K562 (cell line): ENCODE measurements at regions not wholly inside any gene's neighbourhood (a gene's known extent, or its start where the extent isn't known, plus 50 kb on each side); places are given as distances from the start of the nearest gene placed in this dataset.

Experiments used
- ATAC-seq: fragments of 200-7000 bp; cut with Tn5 transposase; 3 replicates; pipeline ENCODE4 v1.9.1; 2020; ENCODE audit warnings: moderate library complexity
- BruUV-seq: library from RNA; stranded (reverse); fragments of 400-500 nt; replicated peaks from 2 replicates; lab custom pipeline; 2021; lab: Mats Ljungman, UMichigan
- CTCF ChIA-PET: fragments of 300-600 bp; formaldehyde crosslinking; extraction: SDS; loops from one replicate; lab custom pipeline; 2021; ENCODE audit warnings: low intra/inter-chr PET ratio; lab: Yijun Ruan, JAX
- POLR2A ChIA-PET: fragments of 300-600, 350-650 bp; sonication (Branson Sonifier 250); formaldehyde crosslinking; extraction: SDS; loops from one replicate; lab custom pipeline; 2021; ENCODE audit warnings: antibody characterized with exemption, inconsistent platforms; lab: Yijun Ruan, JAX
- DNase-seq, 4 experiments: peaks; one replicate each; pipeline versions ENCODE4 v3.0.0 to v3.0.0-alpha.2; 2011 to 2018; ENCODE audit warnings: low spot score in 3 of 4, mixed read lengths in 3 of 4; ENCODE audit errors: extremely low read depth in 1 of 4
- FAIRE-seq: peaks from 2 replicates; lab custom pipeline; 2011; peaks lifted over from hg19 to GRCh38; lab: Jason Lieb, UNC
- H2AFZ ChIP-seq: 2 replicates; pipeline ENCODE4 v1.6.0; 2011; ENCODE audit warnings: low read depth, low read length, control low read depth, inconsistent platforms
- H3K27ac ChIP-seq: fragments of 200-600 bp; 3 replicates; pipeline ENCODE4 v1.8.0; 2011; ENCODE audit warnings: low read depth, mild to moderate bottlenecking, control low read depth, inconsistent platforms, low read length, moderate library complexity, mixed read lengths; ENCODE audit errors: extremely low read depth
- H3K27me3 ChIP-seq, 2 experiments: fragments of 300-600 bp in 1 of 2; 2 replicates in 1 of 2; 3 replicates in 1 of 2; pipeline versions ENCODE4 v1.6.0 to v1.8.0; 2011; ENCODE audit warnings: inconsistent platforms in 2 of 2, low read length in 2 of 2, mild to moderate bottlenecking in 1 of 2, mixed read lengths in 1 of 2, moderate library complexity in 1 of 2; ENCODE audit not compliant: control insufficient read depth in 2 of 2, insufficient read depth in 2 of 2
- H3K36me3 ChIP-seq: fragments of 300-600 bp; 3 replicates; pipeline ENCODE4 v1.8.0; 2011; ENCODE audit warnings: mild to moderate bottlenecking, low read length, inconsistent platforms; ENCODE audit not compliant: control insufficient read depth, insufficient read depth
- H3K4me1 ChIP-seq, 2 experiments: fragments of 200-600 bp in 1 of 2; replicated peaks in 1 of 2; 2 replicates in 1 of 2; 3 replicates in 1 of 2; pipeline versions ENCODE4 v1.5.1 to v1.8.0; 2011; ENCODE audit warnings: inconsistent platforms in 2 of 2, low read length in 2 of 2, mild to moderate bottlenecking in 1 of 2, mixed read lengths in 1 of 2, moderate library complexity in 1 of 2; ENCODE audit not compliant: control insufficient read depth in 2 of 2, insufficient read depth in 2 of 2
- H3K4me2 ChIP-seq: 2 replicates; pipeline ENCODE4 v1.6.1; 2011; ENCODE audit warnings: low read length, control low read depth, inconsistent platforms, mixed read lengths; ENCODE audit not compliant: insufficient read depth
- H3K4me3 ChIP-seq: fragments of 200-600 bp; sonication (generic), shearing (Covaris generic); 2 replicates; pipeline ENCODE4 v1.5.1; 2016; ENCODE audit warnings: control low read depth, inconsistent platforms
- H3K79me2 ChIP-seq: fragments of 200-600 bp; 3 replicates; pipeline ENCODE4 v1.8.0; 2011; ENCODE audit warnings: low read length, inconsistent platforms; ENCODE audit not compliant: control insufficient read depth, insufficient read depth
- H3K9ac ChIP-seq, 2 experiments: 2 replicates each; pipeline versions ENCODE4 v1.6.0 to v1.6.1; 2011; ENCODE audit warnings: low read depth in 2 of 2, low read length in 2 of 2, control low read depth in 1 of 2, inconsistent platforms in 1 of 2, mild to moderate bottlenecking in 1 of 2, mixed read lengths in 1 of 2; ENCODE audit not compliant: insufficient read depth in 1 of 2
- H3K9me1 ChIP-seq: one replicate; pipeline ENCODE4 v1.6.0; 2011; ENCODE audit warnings: inconsistent platforms, mild to moderate bottlenecking, low read length, moderate library complexity; ENCODE audit not compliant: control insufficient read depth, insufficient read depth
- H3K9me3 ChIP-seq: replicated peaks from 2 replicates; pipeline ENCODE4 v1.5.1; 2011; ENCODE audit warnings: low read depth, low read length, inconsistent platforms; ENCODE audit not compliant: control insufficient read depth, insufficient read depth
- H4K20me1 ChIP-seq: replicated peaks from 2 replicates; pipeline ENCODE4 v1.6.1; 2011; ENCODE audit warnings: low read length, inconsistent platforms, mixed read lengths; ENCODE audit not compliant: control insufficient read depth, insufficient read depth
- BDP1 ChIP-seq: IDR thresholded peaks from 3 replicates; pipeline ENCODE4 v1.6.1; 2011; ENCODE audit not compliant: insufficient read length, insufficient read depth
- CBFB ChIP-seq: sonication (generic); formaldehyde crosslinking; IDR thresholded peaks from 2 replicates; pipeline ENCODE4 v1.4.0; 2020; ENCODE audit warnings: mild to moderate bottlenecking, missing genetic modification reagents
- CTCFL ChIP-seq: IDR thresholded peaks from 2 replicates; pipeline ENCODE4 v1.6.1; 2011; ENCODE audit warnings: borderline replicate concordance, low read depth, mild to moderate bottlenecking, moderate library complexity, low read length; ENCODE audit not compliant: insufficient read depth, poor library complexity, severe bottlenecking
- FOXM1 ChIP-seq, 2 experiments: fragments of 450-650 bp in 1 of 2; sonication (generic) in 1 of 2; formaldehyde crosslinking in 1 of 2; IDR thresholded peaks; 2 replicates each; pipeline versions ENCODE4 v1.6.1 to v1.9.0; 2017 to 2022; ENCODE audit warnings: low read depth in 2 of 2, mild to moderate bottlenecking in 2 of 2, missing genetic modification reagents in 1 of 2, moderate library complexity in 1 of 2
- HOXB6 ChIP-seq: fragments of 250-450 bp; sonication (Bioruptor Pico); IDR thresholded peaks from 2 replicates; pipeline ENCODE4 v1.5.1; 2022; ENCODE audit warnings: mild to moderate bottlenecking, borderline replicate concordance
- NFE2L1 ChIP-seq: fragments of 450-650 bp; IDR thresholded peaks from 2 replicates; pipeline ENCODE4 v1.6.1; 2016; ENCODE audit warnings: missing genetic modification characterization, low read depth, mild to moderate bottlenecking, missing compliant biosample characterization, moderate library complexity, borderline replicate concordance
- OTX1 ChIP-seq: fragments of 450-650 bp; formaldehyde crosslinking; IDR thresholded peaks from 2 replicates; pipeline ENCODE4 v1.4.0; 2022; ENCODE audit warnings: mild to moderate bottlenecking
- PRPF4 ChIP-seq: fragments of 200-400 bp; formaldehyde crosslinking; IDR thresholded peaks from one replicate; pipeline ENCODE4 v1.6.1; 2017; ENCODE audit warnings: low read length, low read depth, mild to moderate bottlenecking; ENCODE audit not compliant: insufficient read depth, poor library complexity, severe bottlenecking
- RAD21 ChIP-seq, 2 experiments: fragments of 250-450 bp in 1 of 2; fragments of 450-650 bp in 1 of 2; sonication (Bioruptor Pico) in 1 of 2; formaldehyde crosslinking in 1 of 2; IDR thresholded peaks in 1 of 2; conservative IDR thresholded peaks in 1 of 2; 2 replicates each; pipeline versions ENCODE4 v1.4.0 to v1.8.0; 2020 to 2022; ENCODE audit warnings: mild to moderate bottlenecking in 2 of 2, moderate library complexity in 1 of 2
- RNF219 ChIP-seq: fragments of 250-450 bp; sonication (Bioruptor Pico); IDR thresholded peaks from 2 replicates; pipeline ENCODE4 v1.5.0; 2022; ENCODE audit warnings: mild to moderate bottlenecking
- SUPT5H ChIP-seq: fragments of 450-650 bp; IDR thresholded peaks from 2 replicates; pipeline ENCODE4 v1.6.1; 2016
- U2AF1 ChIP-seq: fragments of 200-400 bp; formaldehyde crosslinking; optimal IDR thresholded peaks from 2 replicates; pipeline ENCODE3; 2017; ENCODE audit warnings: mild to moderate bottlenecking, low read depth, low read length, moderate library complexity
- WGBS: fragments of 100-300 bp; shearing (Covaris generic); methylation state at CpG from one replicate; pipeline ENCODE4 v1.1.6; 2016; ENCODE audit warnings: low coverage, mixed read lengths; ENCODE audit not compliant: insufficient coverage; ENCODE audit errors: missing lambda C conversion rate; 5-methylcytosine and 5-hydroxymethylcytosine counted together
- in situ Hi-C: fragments of 300-500 bp; cut with MboI; formaldehyde crosslinking; loops from 4 replicates; pipeline ENCODE4 v1.15.0; 2018; ENCODE audit warnings: inconsistent platforms, mixed read lengths
- intact Hi-C: fragments of 100-400 bp; cut with micrococcal nuclease; formaldehyde crosslinking; loops from 2 replicates; pipeline ENCODE4 v1.14.2; 2022

GRCh38 chr18:37778417-37779165 lies 213.0 kb upstream of the CELF4 start (continued):
- TF ChIP-seq RAD21 (CRISPR knock-in tag; conservative IDR thresholded peaks at IDR 0.05 in 1 of 2, IDR thresholded peaks at IDR 0.05 in 1 of 2) (peak; percentile 55 to 64), SUPT5H (no peak), CTCFL (peak; percentile 43)

GRCh38 chr18:37769826-37770225 lies 204.2 kb upstream of the CELF4 start:
- BruUV-seq = no TSS peak
- Histone ChIP-seq H2AFZ (no peak overlapping the region), H3K9ac (no peak overlapping the region), H3K4me2 (no peak overlapping the region), H3K4me1 (no peaks in the 10 kb centered on the region), H3K9me3 (no peaks in the 10 kb centered on the region), H3K79me2 (no peaks in the 10 kb centered on the region), H3K27me3 (no peaks in the 10 kb centered on the region), H4K20me1 (no peaks in the 10 kb centered on the region), H3K36me3 (no peaks in the 10 kb centered on the region), H3K4me3 (no peak overlapping the region), H3K9me1 (no peaks in the 10 kb centered on the region), H3K27ac (no peak overlapping the region)
- ChIA-PET CTCF (no interaction called here), POLR2A (no interaction called here)
- ATAC-seq (no peak), DNase-seq (no peak), FAIRE-seq (no peak)
- TF ChIP-seq FOXM1 (IDR thresholded peaks at IDR 0.05; ENCODE audit: low read depth) (no peak), FOXM1 (CRISPR knock-in tag; IDR thresholded peaks at IDR 0.05; ENCODE audit: low read depth) (no peak), OTX1 (CRISPR knock-in tag) (no peak), PRPF4 (no peak), CBFB (CRISPR knock-in tag) (no peak), RNF219 (no peak), NFE2L1 (no peak), HOXB6 (CRISPR knock-in tag) (no peak), BDP1 (no peak), U2AF1 (no peak)
- in situ Hi-C loops = no loop called here
- 0% methylated on average over 1 of the region's 1 CpG for WGBS
- intact Hi-C loops = no loop called here
